ENCODE measurements at regions not wholly inside any gene's neighbourhood (a gene's known extent, or its start where the extent isn't known, plus 50 kb on each side); places are given as distances from the start of the nearest gene placed in this dataset.

- H3K27ac ChIP-seq: no peak overlapping the region
- no peaks in the 10 kb centered on the region for H3K4me1 ChIP-seq
- no peaks in the 10 kb centered on the region for H3K27me3 ChIP-seq
- no peaks in the 10 kb centered on the region for H3K9me3 ChIP-seq
- no peak for TF ChIP-seq CTCF (IDR thresholded peaks at IDR 0.05)
- no peak for TF ChIP-seq POLR2A (IDR thresholded peaks at IDR 0.05)
- no peak overlapping the region for H3K4me3 ChIP-seq
- no peaks in the 10 kb centered on the region for H3K36me3 ChIP-seq
- no peak for DNase-seq
Measured at GRCh38 chr6:97842521-97842920, 559.5 kb upstream of the MMS22L start.

DNA sequence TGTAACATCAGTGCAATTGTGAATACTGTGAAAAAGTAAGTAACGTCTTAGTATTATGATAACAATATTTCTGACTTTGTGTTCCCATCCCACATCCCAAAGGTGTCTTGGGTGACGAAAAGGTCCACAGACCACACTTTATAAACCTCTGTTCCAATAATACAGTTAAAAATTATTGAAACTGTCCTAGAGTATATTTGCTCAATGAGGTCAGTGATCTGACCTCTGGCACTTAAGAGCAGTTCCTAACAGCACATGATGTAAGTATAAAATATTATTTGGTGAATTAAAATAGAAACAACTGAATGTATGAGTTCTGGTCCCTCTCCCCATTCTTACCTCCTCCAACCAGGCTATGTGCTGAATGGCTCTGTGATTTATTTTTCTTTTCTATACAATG lies 566.4 kb upstream of the MMS22L start:
- no peak overlapping the region for H3K27ac ChIP-seq
- no peaks in the 10 kb centered on the region for H3K27me3 ChIP-seq
- no peaks in the 10 kb centered on the region for H3K36me3 ChIP-seq
- DNase-seq: no peak
- no peak for TF ChIP-seq POLR2A (IDR thresholded peaks at IDR 0.05)
- no peak for TF ChIP-seq CTCF (IDR thresholded peaks at IDR 0.05)
- H3K4me1 ChIP-seq: no peaks in the 10 kb centered on the region
- H3K9me3 ChIP-seq: no peaks in the 10 kb centered on the region
- no peak overlapping the region for H3K4me3 ChIP-seq

GRCh38 chr6:97850458-97851212 lies 567.6 kb upstream of the MMS22L start:
- no peaks in the 10 kb centered on the region for H3K27me3 ChIP-seq
- no peaks in the 10 kb centered on the region for H3K36me3 ChIP-seq
- no peak overlapping the region for H3K27ac ChIP-seq
- no peak overlapping the region for H3K4me3 ChIP-seq
- DNase-seq: no peak
- no peaks in the 10 kb centered on the region for H3K4me1 ChIP-seq
- no peaks in the 10 kb centered on the region for H3K9me3 ChIP-seq
- no peak for TF ChIP-seq CTCF (IDR thresholded peaks at IDR 0.05)
- no peak for TF ChIP-seq POLR2A (IDR thresholded peaks at IDR 0.05)

DNA sequence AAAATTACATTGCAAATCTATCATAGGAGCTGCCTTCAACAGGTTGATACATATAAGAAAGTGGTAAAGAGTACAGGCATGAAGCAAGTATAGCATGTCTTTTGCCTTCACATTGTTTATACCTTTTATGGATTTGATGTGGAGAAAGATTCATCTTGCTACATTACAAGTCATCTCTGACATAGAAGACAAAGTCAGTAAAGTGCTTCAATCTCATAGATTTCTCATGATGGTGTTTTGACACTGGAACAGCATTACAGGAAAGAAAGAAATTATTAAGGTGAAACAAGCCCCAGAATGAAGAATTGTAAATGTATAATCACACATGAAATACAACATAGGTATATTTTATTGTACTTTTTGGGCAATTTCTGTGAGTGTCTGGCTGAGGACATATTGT lies 580.7 kb upstream of the MMS22L start:
- Histone ChIP-seq H3K27ac (no peak overlapping the region), H3K36me3 (no peaks in the 10 kb centered on the region), H3K27me3 (no peaks in the 10 kb centered on the region), H3K4me1 (no peaks in the 10 kb centered on the region), H3K9me3 (no peaks in the 10 kb centered on the region), H3K4me3 (no peak overlapping the region)
- DNase-seq: no peak
- TF ChIP-seq POLR2A (IDR thresholded peaks at IDR 0.05) (no peak), CTCF (IDR thresholded peaks at IDR 0.05) (no peak)

- H3K27ac ChIP-seq: no peak overlapping the region
- H3K4me3 ChIP-seq: no peak overlapping the region
- no peaks in the 10 kb centered on the region for H3K36me3 ChIP-seq
- no peaks in the 10 kb centered on the region for H3K27me3 ChIP-seq
- TF ChIP-seq CTCF (IDR thresholded peaks at IDR 0.05) (no peak), POLR2A (IDR thresholded peaks at IDR 0.05) (no peak)
- DNase-seq: no peak
- no peaks in the 10 kb centered on the region for H3K4me1 ChIP-seq
- H3K9me3 ChIP-seq: no peaks in the 10 kb centered on the region
Measured at GRCh38 chr6:97864366-97864765, 581.4 kb upstream of the MMS22L start.

DNA sequence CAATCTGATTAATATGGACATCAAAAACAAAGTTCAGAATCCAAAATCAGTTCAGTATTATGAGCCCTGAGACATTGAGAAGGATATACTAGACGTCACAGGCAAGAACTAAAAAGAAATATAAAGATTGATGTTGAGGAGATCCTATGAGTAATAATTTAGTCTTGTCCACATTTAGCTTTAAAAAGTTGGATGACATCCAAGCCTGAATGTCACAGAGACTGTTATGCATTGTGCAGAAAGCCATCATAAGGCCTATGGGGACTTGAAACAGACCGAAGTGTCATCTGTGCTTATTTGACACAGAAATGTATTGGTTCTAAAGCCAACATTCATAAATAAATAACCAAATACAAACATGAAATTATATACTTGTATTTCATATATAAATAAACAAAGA lies 581.8 kb upstream of the MMS22L start:
- Histone ChIP-seq H3K36me3 (no peaks in the 10 kb centered on the region), H3K4me3 (no peak overlapping the region), H3K27ac (no peak overlapping the region), H3K4me1 (no peaks in the 10 kb centered on the region), H3K27me3 (no peaks in the 10 kb centered on the region), H3K9me3 (no peaks in the 10 kb centered on the region)
- no peak for DNase-seq
- TF ChIP-seq POLR2A (IDR thresholded peaks at IDR 0.05): no peak
- no peak for TF ChIP-seq CTCF (IDR thresholded peaks at IDR 0.05)
